BJ (cell line): ENCODE measurements at regions not wholly inside any gene's neighbourhood (a gene's known extent, or its start where the extent isn't known, plus 50 kb on each side); places are given as distances from the start of the nearest gene placed in this dataset.

Experiments
- CTCF ChIA-PET: fragments of 350-600 bp; formaldehyde crosslinking; extraction: SDS; loops from one replicate; lab custom pipeline; 2021; ENCODE audit warnings: antibody characterized with exemption, inconsistent platforms; lab: Yijun Ruan, JAX
- POLR2A ChIA-PET: fragments of 300-600 bp; sonication (Branson Sonifier 250); formaldehyde crosslinking; extraction: SDS; loops from one replicate; lab custom pipeline; 2021; ENCODE audit warnings: antibody characterized with exemption; lab: Charles Lee
- DNase-seq: peaks from one replicate; pipeline ENCODE4 v3.0.0-alpha.2; 2011; ENCODE audit warnings: low read depth
- H3K27me3 ChIP-seq: 2 replicates; pipeline ENCODE4 v1.6.0; 2011; ENCODE audit warnings: low read length; ENCODE audit not compliant: control insufficient read depth, insufficient read depth
- H3K36me3 ChIP-seq: 2 replicates; pipeline ENCODE4 v1.5.1; 2011; ENCODE audit warnings: low read length; ENCODE audit not compliant: control insufficient read depth, insufficient read depth
- H3K4me3 ChIP-seq: 2 replicates; pipeline ENCODE4 v1.5.1; 2011; ENCODE audit warnings: low read depth, mild to moderate bottlenecking, control low read depth, low read length
- CTCF ChIP-seq: IDR thresholded peaks from 2 replicates; pipeline ENCODE4 v1.5.1; 2011; ENCODE audit warnings: low read depth, mild to moderate bottlenecking, control low read depth, inconsistent platforms, low read length, moderate library complexity; ENCODE audit not compliant: insufficient read depth

- ChIA-PET CTCF (no interaction called here), POLR2A (no interaction called here)
- H3K27me3 ChIP-seq, result no peaks in the 10 kb centered on the region
Observed at GRCh38 chr7:159281573-159281972, 136.9 kb upstream of the VIPR2 start.

GRCh38 chr7:159280008-159280407, 135.3 kb upstream of the VIPR2 start:
- Histone ChIP-seq H3K4me3 (no peak overlapping the region), H3K36me3 (no peaks in the 10 kb centered on the region), H3K27me3 (no peaks in the 10 kb centered on the region)
- no peak for TF ChIP-seq CTCF
- POLR2A ChIA-PET, result no interaction called here
- CTCF ChIA-PET, result no interaction called here
- no peak for DNase-seq

More at GRCh38 chr7:159281573-159281972, 136.9 kb upstream of the VIPR2 start:
- H3K4me3 ChIP-seq, result no peak overlapping the region
- DNase-seq, result no peak
- TF ChIP-seq CTCF, result no peak
- H3K36me3 ChIP-seq, result no peaks in the 10 kb centered on the region

- Histone ChIP-seq H3K27me3 (no peaks in the 10 kb centered on the region), H3K4me3 (no peak overlapping the region), H3K36me3 (no peaks in the 10 kb centered on the region)
- no peak for DNase-seq
- no peak for TF ChIP-seq CTCF
- CTCF ChIA-PET, result no interaction called here
- POLR2A ChIA-PET, result no interaction called here
Observed at GRCh38 chr7:159272739-159273138, 128.1 kb upstream of the VIPR2 start.

GRCh38 chr7:159271781-159272180, 127.1 kb upstream of the VIPR2 start:
- no peak for TF ChIP-seq CTCF

GRCh38 chr7:159269745-159270144, 125.1 kb upstream of the VIPR2 start:
- no peaks in the 10 kb centered on the region for H3K36me3 ChIP-seq
- POLR2A ChIA-PET, result no interaction called here
- no peaks in the 10 kb centered on the region for H3K27me3 ChIP-seq
- CTCF ChIA-PET, result no interaction called here
- H3K4me3 ChIP-seq, result no peak overlapping the region
- DNase-seq, result no peak
- no peak for TF ChIP-seq CTCF

More at GRCh38 chr7:159271781-159272180, 127.1 kb upstream of the VIPR2 start:
- DNase-seq, result no peak
- H3K4me3 ChIP-seq, result no peak overlapping the region
- ChIA-PET CTCF (no interaction called here), POLR2A (no interaction called here)
- H3K36me3 ChIP-seq, result no peaks in the 10 kb centered on the region
- no peaks in the 10 kb centered on the region for H3K27me3 ChIP-seq
